ENCODE measurements at regions not wholly inside any gene's neighbourhood (a gene's known extent, or its start where the extent isn't known, plus 50 kb on each side); places are given as distances from the start of the nearest gene placed in this dataset.

DNA sequence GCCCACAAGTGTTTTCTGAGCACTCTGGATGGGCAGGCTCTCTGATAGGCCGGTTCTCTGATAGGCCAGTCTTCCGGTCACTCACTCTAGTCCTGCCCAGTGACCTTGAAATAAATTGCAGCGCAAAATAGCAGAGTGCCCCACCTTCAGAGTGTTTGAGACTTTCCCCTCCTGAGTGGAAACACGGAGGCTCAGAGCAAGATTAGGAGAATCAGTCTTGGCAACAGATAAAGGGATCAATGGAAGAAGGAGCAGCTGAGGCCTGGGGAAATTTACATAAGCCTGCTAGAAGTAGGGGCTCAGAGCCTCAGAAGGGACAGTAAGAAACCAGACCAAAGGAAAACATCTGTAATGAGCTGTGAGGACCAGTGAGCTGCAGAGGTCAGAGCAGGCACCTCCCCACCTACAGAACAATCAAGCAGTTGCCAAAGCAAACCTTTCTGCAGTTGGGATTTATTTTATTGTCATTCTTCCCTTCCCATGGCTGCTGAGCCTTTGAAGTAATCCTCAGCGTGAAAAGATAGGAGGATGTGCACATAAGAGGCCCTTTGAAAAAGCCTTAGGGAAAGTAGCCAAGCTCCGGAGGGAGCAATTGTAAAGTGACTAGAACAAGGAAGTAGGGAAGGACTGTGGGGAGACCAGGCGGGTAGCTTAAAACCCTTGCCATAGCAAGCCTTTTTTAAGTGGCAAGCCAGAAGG is 89.1 kb upstream of the TSPAN5 start:
- TF ChIP-seq, protein P1, sequence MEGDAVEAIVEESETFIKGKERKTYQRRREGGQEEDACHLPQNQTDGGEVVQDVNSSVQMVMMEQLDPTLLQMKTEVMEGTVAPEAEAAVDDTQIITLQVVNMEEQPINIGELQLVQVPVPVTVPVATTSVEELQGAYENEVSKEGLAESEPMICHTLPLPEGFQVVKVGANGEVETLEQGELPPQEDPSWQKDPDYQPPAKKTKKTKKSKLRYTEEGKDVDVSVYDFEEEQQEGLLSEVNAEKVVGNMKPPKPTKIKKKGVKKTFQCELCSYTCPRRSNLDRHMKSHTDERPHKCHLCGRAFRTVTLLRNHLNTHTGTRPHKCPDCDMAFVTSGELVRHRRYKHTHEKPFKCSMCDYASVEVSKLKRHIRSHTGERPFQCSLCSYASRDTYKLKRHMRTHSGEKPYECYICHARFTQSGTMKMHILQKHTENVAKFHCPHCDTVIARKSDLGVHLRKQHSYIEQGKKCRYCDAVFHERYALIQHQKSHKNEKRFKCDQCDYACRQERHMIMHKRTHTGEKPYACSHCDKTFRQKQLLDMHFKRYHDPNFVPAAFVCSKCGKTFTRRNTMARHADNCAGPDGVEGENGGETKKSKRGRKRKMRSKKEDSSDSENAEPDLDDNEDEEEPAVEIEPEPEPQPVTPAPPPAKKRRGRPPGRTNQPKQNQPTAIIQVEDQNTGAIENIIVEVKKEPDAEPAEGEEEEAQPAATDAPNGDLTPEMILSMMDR (conservative IDR thresholded peaks at IDR 0.05; ENCODE audit: low read depth, low read length): no peak
- no peak overlapping the region for H3K4me3 ChIP-seq (ENCODE audit: low read depth, low read length)
- no peak for DNase-seq (ENCODE audit: low read depth)

DNA sequence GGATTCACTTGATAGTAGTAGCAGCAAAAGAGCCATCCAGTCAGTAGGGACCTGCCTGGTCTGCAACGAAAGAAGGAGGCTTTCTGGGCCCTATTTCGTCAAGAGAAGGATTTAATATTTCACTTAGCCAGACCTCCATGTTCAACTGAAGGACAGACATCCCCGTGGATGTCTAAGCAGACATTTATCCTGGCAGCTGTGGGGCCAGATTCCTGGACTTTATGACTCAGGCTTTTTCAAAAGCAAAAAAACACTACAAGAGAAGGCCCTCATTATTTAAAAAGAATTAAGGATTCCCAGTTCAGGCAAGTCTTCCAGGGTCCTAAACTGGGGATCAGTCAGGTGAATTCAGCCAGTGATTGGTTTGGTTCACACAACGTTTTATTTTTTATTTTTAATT is 88.5 kb upstream of the TSPAN5 start:
- TF ChIP-seq, protein P1 (conservative IDR thresholded peaks at IDR 0.05; ENCODE audit: low read depth, low read length): no peak
- DNase-seq (ENCODE audit: low read depth): no peak
- H3K4me3 ChIP-seq (ENCODE audit: low read depth, low read length): no peak overlapping the region

DNA sequence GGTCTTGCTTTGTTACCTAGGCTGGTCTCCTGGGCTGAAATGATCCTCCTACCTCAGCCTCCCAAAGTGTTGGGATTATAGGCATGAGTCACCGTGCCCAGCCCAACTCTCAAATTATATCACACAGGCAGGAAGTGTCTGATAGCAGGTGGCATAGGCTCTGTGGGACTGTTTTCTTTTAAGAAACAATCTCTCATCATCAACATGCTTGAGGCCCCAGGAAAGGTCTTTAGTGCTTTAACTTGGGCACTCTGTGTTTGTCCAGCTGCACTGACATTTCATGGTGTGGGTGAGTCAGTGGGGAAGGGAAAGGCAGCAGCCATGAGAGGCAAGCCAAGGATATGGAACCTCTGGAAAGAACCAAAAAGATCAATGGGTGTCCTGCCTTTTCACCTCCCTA is 88.1 kb upstream of the TSPAN5 start:
- TF ChIP-seq, protein P1 (conservative IDR thresholded peaks at IDR 0.05; ENCODE audit: low read depth, low read length): no peak
- DNase-seq (ENCODE audit: low read depth): no peak
- H3K4me3 ChIP-seq (ENCODE audit: low read depth, low read length): no peak overlapping the region

DNA sequence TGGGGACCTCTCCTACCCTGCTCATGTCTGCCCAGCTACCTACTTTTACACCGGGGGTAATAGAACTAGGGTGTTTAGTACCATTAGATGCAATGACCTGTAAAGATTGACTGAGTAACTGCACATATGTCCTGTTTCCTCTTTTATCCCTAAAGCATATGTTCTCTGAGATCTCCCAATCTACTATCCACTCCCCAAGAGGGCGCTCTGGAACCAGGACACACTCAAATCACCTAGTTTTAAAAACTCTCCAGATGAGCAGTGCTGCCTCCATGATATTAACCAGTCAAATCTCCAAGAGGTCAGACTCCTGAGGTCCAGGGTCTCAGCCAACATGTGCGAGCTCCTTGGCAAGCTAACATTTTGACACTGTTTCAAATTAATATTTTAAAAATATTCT is 87.0 kb upstream of the TSPAN5 start:
- DNase-seq (ENCODE audit: low read depth): no peak
- TF ChIP-seq, protein P1 (conservative IDR thresholded peaks at IDR 0.05; ENCODE audit: low read depth, low read length): peak; percentile 51
- no peak overlapping the region for H3K4me3 ChIP-seq (ENCODE audit: low read depth, low read length)

DNA sequence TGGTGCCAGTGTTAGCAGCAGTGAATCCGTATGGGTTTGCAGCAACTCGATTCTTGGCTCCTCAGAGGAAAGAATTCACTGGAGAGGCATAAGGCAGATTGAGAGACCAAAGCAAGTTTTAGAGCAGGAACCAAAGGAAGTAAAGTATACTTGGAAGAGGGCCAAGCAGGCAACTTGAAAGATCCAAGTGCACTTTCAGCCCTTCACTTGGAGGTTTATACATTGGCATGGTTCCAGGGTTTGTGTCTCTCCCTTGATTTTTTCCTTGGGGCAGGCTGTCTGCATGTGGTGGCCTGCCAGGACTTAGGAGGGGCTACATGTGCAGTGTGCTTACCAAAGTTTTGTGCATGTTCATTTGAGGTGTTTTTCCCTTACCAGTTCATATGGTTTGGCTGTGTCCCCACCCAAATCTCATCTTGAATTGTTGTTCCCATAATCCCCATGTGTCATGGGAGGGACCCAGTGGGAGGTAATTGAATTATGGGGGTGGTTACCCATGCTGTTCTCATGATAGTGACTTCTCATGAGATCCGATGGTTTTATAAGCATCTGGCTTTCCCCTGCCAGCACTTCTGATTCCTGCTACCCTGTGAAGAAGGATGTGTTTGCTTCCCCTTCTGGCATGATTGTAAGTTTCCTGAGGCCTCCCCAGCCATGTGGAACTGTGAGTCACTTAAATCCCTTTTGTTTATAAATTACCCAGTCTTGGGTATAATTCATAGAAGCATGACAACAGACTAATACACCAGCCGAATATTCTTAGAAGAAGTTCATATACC is 86.2 kb upstream of the TSPAN5 start:
- no peak for DNase-seq (ENCODE audit: low read depth)
- H3K4me3 ChIP-seq (ENCODE audit: low read depth, low read length): no peak overlapping the region
- TF ChIP-seq, protein P1 (conservative IDR thresholded peaks at IDR 0.05; ENCODE audit: low read depth, low read length): no peak

DNA sequence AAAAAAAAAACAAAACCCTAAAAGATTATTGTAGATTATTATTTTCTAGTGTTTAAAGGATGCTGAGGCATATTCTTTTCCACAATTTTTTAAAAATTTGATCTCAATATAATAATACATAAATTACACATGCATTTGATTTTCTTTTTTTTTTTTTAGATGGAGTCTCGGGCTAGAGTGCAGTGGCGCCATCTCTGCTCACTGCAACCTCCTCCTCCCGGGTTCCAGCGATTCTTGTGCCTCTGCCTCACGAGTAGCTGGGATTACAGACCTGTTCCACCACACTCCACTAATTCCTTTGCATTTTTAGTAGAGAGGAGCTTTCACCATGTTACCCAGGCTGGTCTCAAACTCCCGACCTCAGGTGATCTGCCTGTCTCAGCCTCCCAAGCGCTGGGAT is 83.5 kb upstream of the TSPAN5 start:
- no peak for DNase-seq (ENCODE audit: low read depth)
- TF ChIP-seq, protein P1 (conservative IDR thresholded peaks at IDR 0.05; ENCODE audit: low read depth, low read length): no peak
- H3K4me3 ChIP-seq (ENCODE audit: low read depth, low read length): no peak overlapping the region
